IPS DF 6.9 (cell line): ENCODE measurements at regions not wholly inside any gene's neighbourhood (a gene's known extent, or its start where the extent isn't known, plus 50 kb on each side); places are given as distances from the start of the nearest gene placed in this dataset.

Experiments used
- DNase-seq: peaks from one replicate; pipeline ENCODE4 v3.0.0-alpha.2; 2013; ENCODE audit warnings: low read depth, low spot score
- H3K27ac ChIP-seq: one replicate; pipeline ENCODE4 v1.5.1; 2013; ENCODE audit warnings: low read length, control low read depth
- H3K27me3 ChIP-seq: 2 replicates; pipeline ENCODE4 v1.6.1; 2013; ENCODE audit warnings: mild to moderate bottlenecking, low read length; ENCODE audit not compliant: control insufficient read depth, insufficient read depth
- H3K36me3 ChIP-seq: 2 replicates; pipeline ENCODE4 v1.6.1; 2013; ENCODE audit warnings: low read length; ENCODE audit not compliant: control insufficient read depth, insufficient read depth
- H3K4me1 ChIP-seq: 2 replicates; pipeline ENCODE4 v1.6.1; 2013; ENCODE audit warnings: low read length; ENCODE audit not compliant: control insufficient read depth, insufficient read depth
- H3K4me3 ChIP-seq: 2 replicates; pipeline ENCODE4 v1.5.1; 2013; ENCODE audit warnings: mild to moderate bottlenecking, low read length
- H3K9me3 ChIP-seq: 2 replicates; pipeline ENCODE4 v1.6.1; 2013; ENCODE audit warnings: low read length, inconsistent platforms; ENCODE audit not compliant: control insufficient read depth, insufficient read depth
- WGBS: extraction: QIAGEN DNeasy Blood & Tissue Kit; methylation state at CpG from one replicate; pipeline ENCODE4 v1.1.7; 2013; ENCODE audit warnings: mixed read lengths, missing lambda C conversion rate; ENCODE audit not compliant: insufficient read length, insufficient coverage; 5-methylcytosine and 5-hydroxymethylcytosine counted together

DNA sequence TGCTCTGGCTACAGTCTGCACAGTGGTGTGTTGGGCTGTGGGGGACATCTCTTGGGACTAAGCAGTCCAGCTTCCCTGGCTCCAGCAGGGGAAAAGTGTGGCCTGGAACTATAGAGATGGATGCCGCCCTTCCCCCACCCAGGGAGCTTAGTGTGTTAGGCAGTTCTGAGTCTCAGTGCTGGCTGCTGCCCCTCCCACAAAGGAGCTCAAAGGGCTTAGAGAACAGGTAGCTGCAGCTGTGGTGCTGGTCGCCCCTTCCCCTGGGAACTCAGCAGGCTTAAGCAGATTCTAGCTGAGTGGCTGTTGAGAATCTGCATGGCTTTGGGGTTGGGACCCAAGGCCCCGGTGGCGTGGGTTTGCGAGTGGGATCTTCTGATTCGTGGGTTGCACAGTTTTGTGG is 190.8 kb downstream of the PDCD6IP start:
- no peak for DNase-seq
- no CpG with 5 or more reads among the region's 6 CpGs for WGBS
- H3K27me3 ChIP-seq, result no peaks in the 10 kb centered on the region
- no peak overlapping the region for H3K27ac ChIP-seq
- H3K4me1 ChIP-seq, result no peaks in the 10 kb centered on the region
- H3K36me3 ChIP-seq, result no peaks in the 10 kb centered on the region
- no peaks in the 10 kb centered on the region for H3K9me3 ChIP-seq
- no peak overlapping the region for H3K4me3 ChIP-seq

DNA sequence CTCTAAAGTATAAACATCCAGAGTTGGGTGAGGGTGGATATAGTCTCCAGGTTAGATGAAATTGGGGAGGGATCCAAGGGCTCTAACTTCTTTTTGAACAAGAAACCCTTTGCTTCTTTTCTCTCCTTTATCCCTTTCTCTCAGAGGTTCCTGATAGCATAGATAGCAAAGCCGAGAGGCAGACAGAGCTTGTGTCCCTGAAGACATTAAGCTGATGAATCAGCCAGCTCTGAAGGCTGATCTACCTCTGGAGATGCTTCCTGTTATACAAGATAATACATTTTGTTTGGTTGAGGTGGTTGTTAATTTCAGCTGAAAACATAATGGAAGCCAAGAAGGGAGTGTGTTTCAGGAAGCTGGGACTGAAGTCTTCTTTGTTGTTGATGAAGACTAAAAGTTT is 193.2 kb downstream of the PDCD6IP start:
- no CpG with 5 or more reads among the region's 1 CpG for whole genome bisulfite sequencing
- Histone ChIP-seq H3K9me3 (no peaks in the 10 kb centered on the region), H3K27me3 (no peaks in the 10 kb centered on the region), H3K4me1 (no peaks in the 10 kb centered on the region), H3K36me3 (no peaks in the 10 kb centered on the region), H3K27ac (no peak overlapping the region), H3K4me3 (no peak overlapping the region)
- no peak for DNase-seq

DNA sequence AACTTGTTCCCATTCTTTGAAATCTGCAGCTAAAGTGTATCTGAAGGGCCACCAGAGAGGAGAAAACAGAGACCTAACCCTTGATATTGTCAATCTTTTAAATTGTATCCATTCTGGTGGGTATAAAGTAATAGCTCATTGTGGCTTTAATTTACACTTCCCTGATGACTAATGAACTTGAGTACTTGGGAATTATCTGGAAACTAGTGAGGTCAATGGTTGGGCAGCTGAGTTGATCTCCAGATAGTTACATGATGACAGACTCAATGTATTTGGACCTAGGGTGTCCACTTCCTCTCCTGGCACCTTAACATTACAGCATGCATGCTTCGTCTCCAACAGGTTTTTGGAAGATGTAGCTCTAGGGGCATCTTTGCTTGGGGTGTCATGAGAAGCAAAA is 195.2 kb downstream of the PDCD6IP start:
- Histone ChIP-seq H3K36me3 (no peaks in the 10 kb centered on the region), H3K9me3 (no peaks in the 10 kb centered on the region), H3K4me1 (no peaks in the 10 kb centered on the region), H3K4me3 (no peak overlapping the region), H3K27me3 (no peaks in the 10 kb centered on the region), H3K27ac (no peak overlapping the region)
- WGBS, result no CpG with 5 or more reads among the region's 1 CpG
- DNase-seq, result no peak

DNA sequence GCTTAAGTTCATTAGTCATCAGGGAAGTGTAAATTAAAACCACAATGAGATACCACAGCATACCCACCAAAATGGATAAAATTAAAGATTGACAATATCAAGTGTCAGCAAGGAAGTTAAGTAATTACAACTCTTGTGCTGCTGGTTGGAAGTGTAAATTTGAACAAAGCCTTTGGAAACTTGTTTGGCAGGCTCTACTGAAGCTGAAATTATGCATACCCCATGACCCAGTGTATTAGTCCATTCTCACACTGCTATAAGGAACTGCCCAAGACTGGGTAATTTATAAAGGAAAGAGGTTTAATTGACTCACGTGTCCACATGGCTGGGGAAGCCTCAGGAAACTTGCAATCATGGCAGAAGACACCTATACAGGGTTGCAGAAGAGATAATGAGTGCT is 196.1 kb downstream of the PDCD6IP start:
- Histone ChIP-seq H3K4me1 (no peaks in the 10 kb centered on the region), H3K27me3 (no peaks in the 10 kb centered on the region), H3K4me3 (no peak overlapping the region), H3K27ac (no peak overlapping the region), H3K9me3 (no peaks in the 10 kb centered on the region), H3K36me3 (no peaks in the 10 kb centered on the region)
- no CpG with 5 or more reads among the region's 1 CpG for WGBS
- no peak for DNase-seq

DNA sequence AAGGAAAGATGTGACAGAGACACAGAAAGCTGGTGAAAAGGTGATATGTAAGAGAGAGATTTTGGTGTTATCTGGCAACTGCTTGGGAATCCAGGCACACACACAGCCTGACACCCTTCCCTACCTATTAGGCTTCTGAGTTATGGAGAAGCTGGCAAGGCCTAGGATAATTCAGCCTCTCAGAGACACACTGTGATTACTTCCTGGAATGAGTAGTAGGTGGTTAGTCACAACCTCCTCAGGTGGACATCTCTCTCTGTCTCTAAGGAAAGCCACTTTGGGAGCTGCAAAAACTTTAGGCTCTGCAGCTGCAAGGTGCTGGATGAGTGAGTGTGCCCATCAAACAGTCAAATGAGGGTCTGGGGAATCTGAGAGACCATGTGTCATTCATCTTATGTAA is 201.9 kb downstream of the PDCD6IP start:
- H3K9me3 ChIP-seq, result no peaks in the 10 kb centered on the region
- no peaks in the 10 kb centered on the region for H3K27me3 ChIP-seq
- no peaks in the 10 kb centered on the region for H3K4me1 ChIP-seq
- H3K27ac ChIP-seq, result no peak overlapping the region
- no peaks in the 10 kb centered on the region for H3K36me3 ChIP-seq
- no peak for DNase-seq
- no peak overlapping the region for H3K4me3 ChIP-seq

DNA sequence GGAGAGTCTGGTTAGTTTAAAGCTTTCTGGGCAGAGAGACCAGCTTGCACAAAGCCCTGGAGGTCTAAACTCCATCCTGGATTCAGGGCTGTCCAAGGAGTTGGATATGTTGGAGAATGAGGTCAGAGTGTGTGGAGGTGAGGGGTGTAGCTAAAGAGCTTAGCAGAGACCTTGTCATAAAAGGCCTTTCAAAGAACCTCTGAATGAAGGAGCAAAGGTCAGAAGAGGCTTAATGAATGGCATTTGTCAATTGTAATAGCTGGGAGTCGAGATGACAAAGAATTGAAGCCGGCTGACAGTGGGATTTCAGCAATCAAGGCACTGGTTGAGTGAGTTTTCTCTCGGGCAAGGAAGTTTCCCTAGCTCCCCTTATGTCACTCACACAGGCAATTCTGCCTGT is 202.6 kb downstream of the PDCD6IP start:
- no peaks in the 10 kb centered on the region for H3K27me3 ChIP-seq
- no peaks in the 10 kb centered on the region for H3K36me3 ChIP-seq
- no peaks in the 10 kb centered on the region for H3K9me3 ChIP-seq
- no peak overlapping the region for H3K27ac ChIP-seq
- no peaks in the 10 kb centered on the region for H3K4me1 ChIP-seq
- WGBS, result no CpG with 5 or more reads among the region's 3 CpGs
- H3K4me3 ChIP-seq, result no peak overlapping the region
- DNase-seq, result no peak

DNA sequence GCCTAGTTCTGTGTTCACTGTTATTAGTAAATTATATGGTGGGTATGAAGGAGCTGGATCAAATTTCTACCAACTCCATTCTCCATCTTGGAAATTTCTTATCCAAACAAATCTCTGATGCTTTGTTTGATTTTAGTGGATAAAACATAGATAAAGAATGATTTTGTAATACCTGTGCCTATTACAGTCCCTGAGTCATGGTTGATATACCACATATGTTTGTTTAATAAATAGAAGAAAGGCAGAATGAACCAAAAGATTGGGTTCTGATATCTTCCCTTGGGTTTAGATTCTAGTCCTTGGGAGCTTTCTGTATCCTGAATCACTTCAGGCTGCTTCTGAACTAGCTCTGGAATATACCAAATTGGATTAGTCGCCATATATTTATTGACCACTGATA is 203.6 kb downstream of the PDCD6IP start:
- H3K4me1 ChIP-seq, result no peaks in the 10 kb centered on the region
- no CpG with 5 or more reads among the region's 1 CpG for WGBS
- no peak overlapping the region for H3K27ac ChIP-seq
- no peaks in the 10 kb centered on the region for H3K36me3 ChIP-seq
- no peak for DNase-seq
- no peak overlapping the region for H3K4me3 ChIP-seq
- no peaks in the 10 kb centered on the region for H3K9me3 ChIP-seq
- no peaks in the 10 kb centered on the region for H3K27me3 ChIP-seq

DNA sequence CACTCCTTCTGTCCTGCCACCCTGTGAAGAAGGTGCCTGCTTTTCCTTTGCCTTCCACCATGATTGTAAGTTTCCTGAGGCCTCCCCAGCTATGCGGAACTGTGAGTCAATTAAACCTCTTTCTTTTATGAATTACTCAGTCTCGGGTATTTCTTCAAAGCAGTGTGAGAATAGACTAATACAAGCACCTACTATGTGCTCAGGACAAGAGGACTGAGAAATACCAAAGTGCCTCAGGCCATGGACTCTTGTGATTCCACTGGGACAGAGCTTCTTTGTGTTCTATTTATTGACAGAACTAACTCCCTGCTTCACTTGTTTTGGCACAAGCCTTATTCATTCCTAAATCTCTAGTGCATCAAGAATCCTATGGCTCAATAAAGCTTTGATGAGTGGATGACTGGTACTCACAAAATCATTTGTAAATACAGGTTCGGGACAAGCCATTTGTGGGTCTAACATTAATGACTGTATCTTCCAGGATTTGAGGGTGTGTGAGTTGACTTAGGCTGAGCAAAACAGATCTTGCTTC is 204.2 kb downstream of the PDCD6IP start:
- Histone ChIP-seq H3K4me3 (no peak overlapping the region), H3K27me3 (no peaks in the 10 kb centered on the region), H3K4me1 (no peaks in the 10 kb centered on the region), H3K36me3 (no peaks in the 10 kb centered on the region), H3K9me3 (no peaks in the 10 kb centered on the region), H3K27ac (no peak overlapping the region)
- no CpG with 5 or more reads among the region's 3 CpGs for WGBS
- DNase-seq, result no peak

DNA sequence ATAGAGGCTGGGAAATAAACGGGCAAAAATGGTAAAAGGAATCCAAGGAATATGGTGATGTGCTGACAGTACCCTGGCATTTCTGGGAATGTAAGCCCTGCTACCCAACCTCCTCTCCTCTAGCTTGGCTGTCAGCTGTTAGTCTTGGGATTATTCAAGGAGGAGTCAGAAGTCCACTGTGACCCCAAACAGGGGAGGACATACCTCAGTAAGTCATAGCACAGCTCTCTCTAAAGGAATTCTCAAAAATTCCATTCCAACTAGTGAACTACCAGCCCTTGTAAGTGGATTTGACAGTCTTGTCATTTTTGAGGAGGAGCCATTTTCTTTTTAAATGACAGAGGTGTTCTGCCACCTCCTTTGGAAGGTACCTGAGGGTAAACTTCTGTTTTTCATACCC is 207.5 kb downstream of the PDCD6IP start:
- no peaks in the 10 kb centered on the region for H3K27me3 ChIP-seq
- H3K9me3 ChIP-seq, result no peaks in the 10 kb centered on the region
- no peak overlapping the region for H3K27ac ChIP-seq
- H3K36me3 ChIP-seq, result no peaks in the 10 kb centered on the region
- WGBS, result no CpG with 5 or more reads among the region's 1 CpG
- DNase-seq, result no peak
- no peak overlapping the region for H3K4me3 ChIP-seq
- H3K4me1 ChIP-seq, result peaks cover 2% of the 10 kb centered on the region; the same call in 1 of the 2 replicates

DNA sequence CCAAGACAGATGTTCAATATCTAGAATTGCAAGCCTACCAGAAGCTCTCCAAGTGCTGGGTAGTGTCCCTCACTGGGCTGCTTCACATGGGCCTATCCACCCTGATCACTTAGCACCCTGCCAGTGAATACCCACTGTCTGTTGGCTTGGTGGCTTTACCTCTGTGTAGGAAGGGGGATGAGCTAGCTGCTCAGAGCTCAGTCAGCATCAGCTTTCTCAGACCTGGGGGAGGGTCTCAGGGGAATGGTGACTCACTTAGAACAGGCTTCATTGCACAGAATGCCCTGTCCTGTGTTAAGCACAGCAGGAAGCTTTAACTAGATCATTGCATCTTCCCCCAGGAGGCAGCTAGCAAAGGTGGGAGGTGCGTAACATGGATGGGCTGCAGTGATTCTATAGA is 209.8 kb downstream of the PDCD6IP start:
- no peak overlapping the region for H3K4me3 ChIP-seq
- no CpG with 5 or more reads among the region's 1 CpG for WGBS
- H3K4me1 ChIP-seq, result peaks cover 2% of the 10 kb centered on the region; the same call in 1 of the 2 replicates
- H3K27me3 ChIP-seq, result no peaks in the 10 kb centered on the region
- no peaks in the 10 kb centered on the region for H3K36me3 ChIP-seq
- no peak overlapping the region for H3K27ac ChIP-seq
- no peaks in the 10 kb centered on the region for H3K9me3 ChIP-seq
- no peak for DNase-seq

DNA sequence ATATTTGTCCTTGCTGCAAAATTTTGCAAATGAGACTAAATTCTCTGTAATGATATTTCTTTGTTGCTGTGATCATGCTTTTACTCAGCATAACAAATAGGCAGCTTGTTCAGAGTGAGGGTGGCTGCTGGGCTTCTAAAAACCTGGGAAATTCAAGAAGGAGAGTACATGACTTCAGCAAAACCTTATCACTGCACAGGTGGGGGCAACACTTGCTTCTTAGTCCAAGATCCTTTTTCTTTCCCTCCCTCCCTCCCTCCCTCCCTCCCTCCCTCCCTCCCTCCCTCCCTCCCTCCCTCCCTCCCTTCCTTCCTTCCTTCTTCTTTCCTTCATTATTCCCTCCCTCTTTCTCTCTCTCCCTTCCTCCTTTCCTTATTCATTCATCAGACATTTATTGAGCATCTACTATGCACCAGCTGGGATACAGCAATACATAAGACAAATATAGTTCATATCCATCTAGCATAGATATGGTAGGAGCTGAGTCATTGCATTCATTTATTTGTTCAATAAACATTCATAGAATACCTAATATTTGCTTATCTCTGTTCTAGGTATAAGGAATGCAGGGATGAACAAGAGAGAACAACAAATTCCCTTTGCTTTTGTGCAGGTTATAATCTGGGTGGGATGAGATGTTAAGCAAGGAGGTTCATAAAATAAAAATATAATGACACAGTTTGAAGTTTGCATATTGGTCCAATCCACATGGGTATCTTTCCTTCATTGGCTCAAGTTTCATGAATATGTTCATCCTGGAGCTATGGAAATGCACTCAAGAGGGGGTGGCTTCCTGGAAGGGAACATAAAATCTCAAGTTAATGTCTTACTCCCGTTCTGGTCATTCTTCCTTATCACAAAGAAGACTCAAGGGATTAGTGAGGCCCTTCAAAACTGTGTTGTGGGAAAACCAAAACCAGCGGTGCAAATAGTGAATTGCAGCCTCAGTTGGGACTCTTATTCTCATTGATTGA is 210.7 kb downstream of the PDCD6IP start:
- H3K4me3 ChIP-seq, result no peak overlapping the region
- no CpG with 5 or more reads among the region's 2 CpGs for WGBS
- H3K4me1 ChIP-seq, result peaks cover 2% of the 10 kb centered on the region; the same call in 1 of the 2 replicates
- H3K9me3 ChIP-seq, result no peaks in the 10 kb centered on the region
- no peak for DNase-seq
- no peaks in the 10 kb centered on the region for H3K36me3 ChIP-seq
- no peaks in the 10 kb centered on the region for H3K27me3 ChIP-seq
- no peak overlapping the region for H3K27ac ChIP-seq
